Karpas-422 (cell line): ENCODE measurements at regions not wholly inside any gene's neighbourhood (a gene's known extent, or its start where the extent isn't known, plus 50 kb on each side); places are given as distances from the start of the nearest gene placed in this dataset.

Experiments used
- DNase-seq: peaks from one replicate; pipeline ENCODE4 v3.0.0-alpha.2; 2015
- H2AFZ ChIP-seq: fragments of 200-600 bp; sonication (generic); 2 replicates; pipeline ENCODE4 v1.6.1; 2014; ENCODE audit warnings: antibody characterized with exemption, low read length, mixed read lengths
- H3K27ac ChIP-seq: fragments of 200-600 bp; sonication (generic); 2 replicates; pipeline ENCODE4 v1.5.1; 2014; ENCODE audit warnings: mild to moderate bottlenecking, low read length, moderate library complexity
- H3K27me3 ChIP-seq: fragments of 200-600 bp; sonication (generic); 2 replicates; pipeline ENCODE4 v1.6.1; 2014; ENCODE audit warnings: low read length, mixed read lengths
- H3K36me3 ChIP-seq: fragments of 200-600 bp; sonication (generic); 2 replicates; pipeline ENCODE4 v1.6.1; 2014; ENCODE audit warnings: low read length, mixed read lengths; ENCODE audit not compliant: insufficient read depth
- H3K4me1 ChIP-seq: fragments of 200-600 bp; sonication (generic); 2 replicates; pipeline ENCODE4 v1.6.1; 2014; ENCODE audit warnings: mild to moderate bottlenecking, low read length, mixed read lengths
- H3K4me2 ChIP-seq: fragments of 200-600 bp; sonication (generic); 2 replicates; pipeline ENCODE4 v1.6.1; 2014; ENCODE audit warnings: low read length, low read depth, mild to moderate bottlenecking; ENCODE audit not compliant: poor library complexity, severe bottlenecking
- H3K4me3 ChIP-seq: fragments of 200-600 bp; sonication (generic); 2 replicates; pipeline ENCODE4 v1.5.1; 2014; ENCODE audit warnings: mild to moderate bottlenecking, antibody characterized with exemption, low read length, mixed read lengths
- H3K79me2 ChIP-seq: fragments of 200-600 bp; sonication (generic); 2 replicates; pipeline ENCODE4 v1.6.1; 2014; ENCODE audit warnings: mild to moderate bottlenecking, low read length, mixed read lengths
- H3K9ac ChIP-seq: fragments of 200-600 bp; sonication (generic); 2 replicates; pipeline ENCODE4 v1.6.0; 2014; ENCODE audit warnings: low read length
- H3K9me2 ChIP-seq: fragments of 200-600 bp; sonication (generic), shearing (Covaris generic); replicated peaks from 2 replicates; pipeline ENCODE4 v1.6.0; 2014; ENCODE audit warnings: mild to moderate bottlenecking, low read length, moderate library complexity; ENCODE audit not compliant: insufficient read depth
- H3K9me3 ChIP-seq: fragments of 300-700, 200-600 bp; sonication (generic); 2 replicates; pipeline ENCODE4 v1.6.1; 2014; ENCODE audit warnings: low read length, mixed read lengths
- H4K20me1 ChIP-seq: fragments of 200-600 bp; sonication (generic); 2 replicates; pipeline ENCODE4 v1.6.1; 2014; ENCODE audit warnings: mild to moderate bottlenecking, antibody characterized with exemption, low read length, low read depth; ENCODE audit not compliant: insufficient read depth

GRCh38 chr3:178389258-178389657, 147.0 kb upstream of the KCNMB2 start:
- Histone ChIP-seq H3K9ac (no peak overlapping the region), H3K4me1 (no peaks in the 10 kb centered on the region), H3K27me3 (no peaks in the 10 kb centered on the region), H3K4me2 (no peak overlapping the region), H3K36me3 (no peaks in the 10 kb centered on the region), H3K27ac (no peak overlapping the region), H3K9me2 (no peaks in the 10 kb centered on the region), H2AFZ (no peak overlapping the region), H3K79me2 (no peaks in the 10 kb centered on the region), H3K9me3 (no peaks in the 10 kb centered on the region), H3K4me3 (no peak overlapping the region), H4K20me1 (no peaks in the 10 kb centered on the region)
- no peak for DNase-seq

- H3K36me3 ChIP-seq, result no peaks in the 10 kb centered on the region
- no peak overlapping the region for H3K4me3 ChIP-seq
- H2AFZ ChIP-seq, result no peak overlapping the region
- H3K4me2 ChIP-seq, result no peak overlapping the region
- H4K20me1 ChIP-seq, result no peaks in the 10 kb centered on the region
- H3K27me3 ChIP-seq, result no peaks in the 10 kb centered on the region
- no peaks in the 10 kb centered on the region for H3K9me2 ChIP-seq
- H3K79me2 ChIP-seq, result no peaks in the 10 kb centered on the region
- H3K9me3 ChIP-seq, result no peaks in the 10 kb centered on the region
- no peak overlapping the region for H3K9ac ChIP-seq
- H3K4me1 ChIP-seq, result no peaks in the 10 kb centered on the region
- no peak overlapping the region for H3K27ac ChIP-seq
- no peak for DNase-seq
These were observed 143.7 kb upstream of the KCNMB2 start for GRCh38 chr3:178392511-178392926.

GRCh38 chr3:178393146-178393545, 143.1 kb upstream of the KCNMB2 start:
- Histone ChIP-seq H3K9ac (no peak overlapping the region), H3K27ac (no peak overlapping the region), H3K9me2 (no peaks in the 10 kb centered on the region), H4K20me1 (no peaks in the 10 kb centered on the region), H3K27me3 (no peaks in the 10 kb centered on the region), H2AFZ (no peak overlapping the region), H3K79me2 (no peaks in the 10 kb centered on the region), H3K4me2 (no peak overlapping the region), H3K9me3 (no peaks in the 10 kb centered on the region), H3K36me3 (no peaks in the 10 kb centered on the region), H3K4me3 (no peak overlapping the region), H3K4me1 (no peaks in the 10 kb centered on the region)
- no peak for DNase-seq

- no peaks in the 10 kb centered on the region for H3K36me3 ChIP-seq
- H3K4me3 ChIP-seq, result no peak overlapping the region
- no peaks in the 10 kb centered on the region for H3K27me3 ChIP-seq
- H3K4me1 ChIP-seq, result no peaks in the 10 kb centered on the region
- no peaks in the 10 kb centered on the region for H3K79me2 ChIP-seq
- H3K9me3 ChIP-seq, result no peaks in the 10 kb centered on the region
- H3K9ac ChIP-seq, result no peak overlapping the region
- H3K4me2 ChIP-seq, result no peak overlapping the region
- no peaks in the 10 kb centered on the region for H4K20me1 ChIP-seq
- H2AFZ ChIP-seq, result no peak overlapping the region
- H3K9me2 ChIP-seq, result no peaks in the 10 kb centered on the region
- no peak overlapping the region for H3K27ac ChIP-seq
- DNase-seq, result no peak
These were observed 142.4 kb upstream of the KCNMB2 start for GRCh38 chr3:178393824-178394223.

- no peaks in the 10 kb centered on the region for H3K36me3 ChIP-seq
- H3K27me3 ChIP-seq, result no peaks in the 10 kb centered on the region
- H3K4me1 ChIP-seq, result no peaks in the 10 kb centered on the region
- no peaks in the 10 kb centered on the region for H4K20me1 ChIP-seq
- H3K4me3 ChIP-seq, result no peak overlapping the region
- no peaks in the 10 kb centered on the region for H3K9me3 ChIP-seq
- no peak overlapping the region for H3K27ac ChIP-seq
- H3K9me2 ChIP-seq, result no peaks in the 10 kb centered on the region
- no peak overlapping the region for H2AFZ ChIP-seq
- no peak for DNase-seq
- no peaks in the 10 kb centered on the region for H3K79me2 ChIP-seq
- H3K4me2 ChIP-seq, result no peak overlapping the region
- H3K9ac ChIP-seq, result no peak overlapping the region
These were observed 139.9 kb upstream of the KCNMB2 start for GRCh38 chr3:178396318-178396717.

GRCh38 chr3:178397202-178397601, 139.0 kb upstream of the KCNMB2 start:
- Histone ChIP-seq H3K4me3 (no peak overlapping the region), H4K20me1 (no peaks in the 10 kb centered on the region), H3K27ac (no peak overlapping the region), H2AFZ (no peak overlapping the region), H3K9me3 (no peaks in the 10 kb centered on the region), H3K79me2 (no peaks in the 10 kb centered on the region), H3K9me2 (no peaks in the 10 kb centered on the region), H3K36me3 (no peaks in the 10 kb centered on the region), H3K4me1 (no peaks in the 10 kb centered on the region), H3K27me3 (no peaks in the 10 kb centered on the region), H3K9ac (no peak overlapping the region), H3K4me2 (no peak overlapping the region)
- DNase-seq, result no peak

- DNase-seq, result no peak
- Histone ChIP-seq H3K79me2 (no peaks in the 10 kb centered on the region), H3K9me3 (no peaks in the 10 kb centered on the region), H3K9ac (no peak overlapping the region), H2AFZ (no peak overlapping the region), H3K27ac (no peak overlapping the region), H3K4me2 (no peak overlapping the region), H3K27me3 (no peaks in the 10 kb centered on the region), H3K4me3 (no peak overlapping the region), H3K9me2 (no peaks in the 10 kb centered on the region), H4K20me1 (no peaks in the 10 kb centered on the region), H3K36me3 (no peaks in the 10 kb centered on the region), H3K4me1 (no peaks in the 10 kb centered on the region)
These were observed 138.4 kb upstream of the KCNMB2 start for GRCh38 chr3:178397836-178398235.

- Histone ChIP-seq H3K9me3 (no peaks in the 10 kb centered on the region), H4K20me1 (no peaks in the 10 kb centered on the region), H3K9ac (no peak overlapping the region), H3K4me2 (no peak overlapping the region), H3K9me2 (no peaks in the 10 kb centered on the region), H3K4me3 (no peak overlapping the region), H3K36me3 (no peaks in the 10 kb centered on the region), H3K79me2 (no peaks in the 10 kb centered on the region), H3K4me1 (no peaks in the 10 kb centered on the region), H2AFZ (no peak overlapping the region), H3K27ac (no peak overlapping the region), H3K27me3 (no peaks in the 10 kb centered on the region)
- no peak for DNase-seq
These were observed 131.3 kb upstream of the KCNMB2 start for GRCh38 chr3:178404961-178405360.

GRCh38 chr3:178405531-178405930, 130.7 kb upstream of the KCNMB2 start:
- Histone ChIP-seq H3K4me2 (no peak overlapping the region), H3K27ac (no peak overlapping the region)
- no peak for DNase-seq

More at GRCh38 chr3:178405531-178405930, 130.7 kb upstream of the KCNMB2 start:
- Histone ChIP-seq H2AFZ (no peak overlapping the region), H3K36me3 (no peaks in the 10 kb centered on the region), H3K79me2 (no peaks in the 10 kb centered on the region), H4K20me1 (no peaks in the 10 kb centered on the region), H3K9me3 (no peaks in the 10 kb centered on the region), H3K9me2 (no peaks in the 10 kb centered on the region), H3K4me1 (no peaks in the 10 kb centered on the region), H3K9ac (no peak overlapping the region), H3K27me3 (no peaks in the 10 kb centered on the region), H3K4me3 (no peak overlapping the region)
